GM19025 (cell line): ENCODE measurements at regions not wholly inside any gene's neighbourhood (a gene's known extent, or its start where the extent isn't known, plus 50 kb on each side); places are given as distances from the start of the nearest gene placed in this dataset.
"Not testable (repeated sequence)": the region's sequence is repeated elsewhere in the genome, so short reads cannot be mapped to it uniquely, and the experiment has no call there.

Experiments used
- ATAC-seq: cut with Tn5 transposase; IDR thresholded peaks from one replicate; pipeline ENCODE4 v1.9.1; 2021; ENCODE audit warnings: mild to moderate bottlenecking, low read depth, moderate library complexity; ENCODE audit not compliant: unreplicated experiment

GRCh38 chr3:144663456-144664436, 692.1 kb downstream of the DIPK2A start:
- no peak for ATAC-seq

- ATAC-seq, result no peak
These were observed 694.0 kb downstream of the DIPK2A start for GRCh38 chr3:144665567-144666053.

DNA sequence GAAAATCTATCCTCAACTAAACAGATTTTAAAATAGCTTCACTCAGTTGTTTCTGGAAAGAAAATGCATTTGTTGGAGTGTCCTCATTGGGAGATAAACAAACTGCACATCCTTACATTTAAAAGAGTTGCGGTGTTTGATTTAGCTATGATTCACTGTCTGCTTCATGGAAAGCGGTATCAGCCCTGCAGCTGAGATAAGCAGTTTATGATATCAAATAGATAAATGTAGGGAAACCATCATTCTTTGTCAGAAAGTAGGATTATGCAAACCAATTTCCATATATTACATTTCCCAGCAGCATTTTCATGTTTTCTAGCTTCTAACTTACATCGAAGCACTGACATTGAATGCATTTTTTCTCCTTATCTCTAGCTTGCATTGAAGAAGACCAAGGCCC, 698.9 kb downstream of the DIPK2A start:
- ATAC-seq, result no peak

DNA sequence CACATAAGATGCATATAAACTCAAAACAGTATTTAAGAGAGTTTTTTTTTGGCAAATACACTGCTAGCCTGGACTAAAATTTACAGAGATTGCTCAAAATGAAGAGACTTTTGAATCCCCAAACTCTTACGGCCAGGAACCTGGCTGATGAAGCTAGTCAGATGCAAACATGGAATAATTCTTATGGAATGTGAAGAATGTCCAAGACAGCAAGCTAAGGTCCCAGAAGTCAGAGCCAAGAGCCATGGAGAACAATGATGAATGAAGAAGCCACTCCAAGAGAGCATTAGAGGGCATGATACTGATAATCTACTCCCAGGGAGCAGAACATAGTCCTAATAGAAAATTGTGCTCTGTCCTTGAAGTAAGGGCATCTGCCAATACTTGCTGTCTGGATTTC, 705.5 kb downstream of the DIPK2A start:
- no peak for ATAC-seq

DNA sequence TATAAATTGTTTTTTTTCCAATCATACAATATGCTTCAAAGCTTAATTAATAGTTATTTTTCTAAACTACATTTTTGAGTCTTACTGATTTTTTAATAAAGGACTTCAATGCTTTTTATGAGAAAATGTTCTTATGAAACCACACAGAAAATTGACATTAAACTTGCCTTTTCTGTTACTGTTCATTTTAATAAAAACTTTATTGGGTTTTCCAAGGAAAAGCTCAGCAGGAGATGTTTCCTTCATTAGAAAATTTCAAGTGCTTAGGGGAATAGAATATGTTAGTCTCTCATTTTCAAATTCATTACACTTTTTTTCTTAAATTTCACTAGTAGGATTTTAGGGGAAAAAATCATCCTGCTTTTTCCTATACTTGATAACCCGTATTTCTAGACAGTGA, 711.4 kb downstream of the DIPK2A start:
- ATAC-seq, result no peak

DNA sequence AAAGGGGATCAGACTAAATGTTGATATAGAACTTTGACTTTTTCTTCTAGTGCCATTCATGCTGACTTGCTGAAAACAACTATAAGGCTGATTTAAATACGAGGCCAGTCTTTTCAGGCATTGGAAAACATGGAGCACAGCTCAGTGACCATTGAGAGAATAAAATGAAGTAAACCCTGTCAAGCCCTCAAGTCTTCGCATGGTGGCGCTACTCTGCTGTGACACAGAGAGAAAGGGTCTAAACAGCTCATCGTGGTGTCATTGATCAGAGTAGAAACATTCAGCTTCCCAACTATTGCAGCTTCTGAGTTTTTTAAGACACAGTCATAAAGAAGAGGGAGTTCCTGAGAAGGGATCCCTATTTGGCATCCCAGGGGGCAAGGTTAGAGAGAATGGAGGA, 716.2 kb downstream of the DIPK2A start:
- ATAC-seq, result no peak

DNA sequence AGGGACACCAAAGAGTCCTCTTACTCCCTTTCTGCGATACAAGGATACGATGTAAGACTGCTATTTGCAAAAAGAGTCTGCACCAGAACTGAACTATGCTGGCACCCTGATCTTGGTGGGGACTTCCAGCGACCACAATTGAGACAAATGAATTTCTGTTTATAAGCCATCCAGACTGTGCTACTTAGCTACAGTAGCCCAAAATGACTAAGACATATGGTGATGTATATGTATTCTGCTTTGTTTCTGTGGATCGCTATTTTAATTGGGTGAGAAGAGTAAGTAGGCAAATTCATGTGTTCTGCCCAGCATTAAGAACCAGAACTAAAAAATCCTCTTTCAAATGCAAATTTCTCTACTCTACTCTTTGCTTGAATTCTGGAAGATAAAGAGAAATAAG, 720.9 kb downstream of the DIPK2A start:
- ATAC-seq, result no peak

DNA sequence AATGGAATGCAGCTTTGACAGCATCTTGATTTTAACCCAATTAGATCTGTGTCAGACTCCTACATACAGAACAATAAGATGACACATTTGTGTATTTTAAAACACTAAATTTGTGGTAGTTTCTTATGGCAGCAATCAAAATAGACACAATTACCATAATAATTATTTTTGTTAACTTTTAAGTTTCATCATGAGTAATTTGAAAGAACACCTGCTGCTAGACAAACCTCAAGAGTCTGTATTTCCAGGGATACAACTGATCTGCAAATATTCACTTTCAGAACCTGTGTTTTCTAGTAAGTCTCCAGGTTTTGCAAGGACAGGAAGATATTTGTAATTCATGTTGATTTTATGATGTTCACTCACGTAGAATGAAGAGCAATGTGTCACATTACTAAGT, 736.8 kb downstream of the DIPK2A start:
- ATAC-seq, result no peak

DNA sequence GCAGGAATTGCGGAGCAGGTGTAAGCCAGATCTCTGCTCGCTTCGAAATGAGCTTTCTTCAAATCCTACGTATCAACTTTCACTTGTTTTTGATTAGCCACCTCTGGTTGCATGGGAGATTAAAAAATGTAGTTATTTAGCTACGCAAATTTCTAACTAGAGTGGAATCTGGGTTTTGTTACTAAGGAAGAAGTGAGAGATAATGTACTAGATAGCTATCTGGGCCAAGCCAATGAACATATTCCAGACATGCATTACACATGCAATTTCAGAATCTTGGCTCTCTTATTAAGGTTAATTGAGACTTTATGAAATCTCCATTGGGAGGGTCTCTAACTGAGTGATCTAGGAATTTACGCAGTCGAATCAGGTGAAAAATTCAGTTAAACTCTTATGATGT, 765.7 kb downstream of the DIPK2A start:
- ATAC-seq, result no peak

GRCh38 chr3:144743225-144743668, 771.6 kb downstream of the DIPK2A start:
- no peak for ATAC-seq

DNA sequence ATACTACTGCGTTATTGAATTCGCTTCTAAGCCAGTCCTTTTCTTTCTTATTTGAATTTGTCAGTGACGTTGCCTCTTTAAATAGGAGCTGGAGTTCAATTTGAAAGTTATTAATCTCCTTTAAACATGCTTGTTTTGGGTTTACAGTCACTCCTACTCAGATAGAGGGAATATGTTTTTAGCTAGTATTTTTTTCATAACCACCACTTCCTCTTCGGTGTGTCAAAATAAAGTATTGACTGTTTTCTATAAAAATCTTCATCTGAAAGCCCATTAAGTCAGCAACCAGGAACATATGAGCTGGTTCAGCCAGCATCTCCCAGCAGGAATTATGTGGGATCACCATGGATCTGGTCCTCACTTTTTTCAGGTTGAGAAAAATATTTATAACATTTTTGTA, 772.9 kb downstream of the DIPK2A start:
- ATAC-seq, result no peak

DNA sequence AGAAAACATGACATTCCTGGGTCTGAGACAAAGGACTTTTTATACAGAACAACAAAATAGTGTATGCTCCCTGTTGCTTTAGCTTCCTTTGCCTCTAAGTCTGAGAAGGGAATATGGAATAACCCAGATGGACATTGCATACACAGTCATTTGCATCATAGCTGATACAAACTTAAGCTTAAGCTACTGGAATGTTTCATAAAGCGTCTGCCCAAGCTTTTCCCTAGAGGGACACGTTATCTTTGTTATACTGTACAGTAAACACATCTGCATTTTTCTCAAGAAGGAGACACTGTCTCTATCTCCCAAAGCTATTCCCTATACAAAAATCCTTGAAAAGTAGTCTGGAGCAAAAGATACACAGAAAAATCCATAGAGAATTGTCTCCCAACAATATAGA, 775.0 kb downstream of the DIPK2A start:
- no peak for ATAC-seq

GRCh38 chr3:144749536-144750253, 778.1 kb downstream of the DIPK2A start:
- ATAC-seq, result not testable (repeated sequence)

DNA sequence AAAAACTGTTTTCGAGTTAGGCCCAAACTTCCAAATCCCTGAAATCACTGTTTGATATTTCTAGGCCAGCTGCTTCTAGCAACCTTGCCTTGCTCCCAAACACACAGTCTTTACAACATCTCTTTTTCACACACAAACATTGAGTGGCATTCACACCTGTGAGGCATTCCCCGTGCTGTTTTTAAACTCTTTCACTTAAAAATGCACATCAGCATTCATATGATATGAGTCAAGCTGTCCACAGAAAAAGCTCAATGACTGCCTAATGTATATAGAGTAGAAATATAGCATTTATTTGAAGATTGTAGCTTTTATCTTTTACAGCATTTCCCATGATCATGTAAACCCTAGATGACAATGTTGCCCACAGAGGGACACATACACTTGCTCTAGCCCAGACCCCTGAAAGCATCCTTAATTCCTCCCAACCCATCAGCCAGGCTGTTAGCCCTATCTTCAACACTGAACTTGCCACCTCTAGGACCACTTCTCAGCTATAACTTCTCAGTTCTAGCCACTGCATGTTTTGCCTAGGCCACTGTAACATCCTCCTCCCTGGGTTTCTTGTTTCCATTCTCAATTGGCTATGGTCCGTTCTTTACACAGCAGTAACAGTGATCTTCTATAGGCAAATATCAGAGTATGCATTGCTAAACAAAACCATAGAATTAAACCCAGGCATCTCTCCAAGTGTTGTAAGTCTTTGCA, 782.6 kb downstream of the DIPK2A start:
- ATAC-seq, result no peak

DNA sequence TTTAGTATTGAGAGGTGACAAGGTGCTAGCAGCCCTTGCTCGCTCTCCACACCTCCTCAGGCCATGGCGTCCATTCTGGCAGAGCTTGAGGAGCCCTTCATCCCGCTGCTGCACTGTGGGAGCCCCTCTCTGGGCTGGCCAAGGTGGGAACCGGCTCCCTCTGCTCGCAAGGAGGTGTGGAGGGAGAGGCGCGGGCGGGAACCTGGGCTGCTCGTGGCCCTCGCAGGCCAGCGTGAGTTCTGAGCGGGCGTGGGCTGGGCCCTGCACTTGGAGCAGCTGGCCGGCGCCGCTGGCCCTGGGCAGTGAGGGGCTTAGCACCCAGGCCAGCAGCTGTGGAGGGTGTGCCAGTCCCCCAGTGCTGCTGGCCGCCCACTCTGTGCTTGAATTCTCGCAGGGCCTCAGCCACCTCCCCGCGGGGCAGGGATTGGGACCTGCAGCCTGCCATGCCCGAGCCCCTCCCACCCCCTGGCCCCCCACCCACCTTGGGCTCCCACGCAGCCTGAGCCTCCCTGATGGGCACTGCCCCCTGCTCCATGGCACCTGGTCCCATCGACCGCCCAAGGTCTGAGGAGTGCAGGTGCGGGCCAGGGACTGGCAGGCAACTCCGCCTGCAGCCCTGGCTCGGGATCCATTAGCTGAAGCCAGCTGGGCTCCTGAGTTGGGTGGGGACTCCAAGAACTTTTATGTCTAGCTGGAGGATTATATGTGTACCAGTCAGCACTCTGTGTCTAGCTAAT, 785.2 kb downstream of the DIPK2A start:
- ATAC-seq, result no peak

DNA sequence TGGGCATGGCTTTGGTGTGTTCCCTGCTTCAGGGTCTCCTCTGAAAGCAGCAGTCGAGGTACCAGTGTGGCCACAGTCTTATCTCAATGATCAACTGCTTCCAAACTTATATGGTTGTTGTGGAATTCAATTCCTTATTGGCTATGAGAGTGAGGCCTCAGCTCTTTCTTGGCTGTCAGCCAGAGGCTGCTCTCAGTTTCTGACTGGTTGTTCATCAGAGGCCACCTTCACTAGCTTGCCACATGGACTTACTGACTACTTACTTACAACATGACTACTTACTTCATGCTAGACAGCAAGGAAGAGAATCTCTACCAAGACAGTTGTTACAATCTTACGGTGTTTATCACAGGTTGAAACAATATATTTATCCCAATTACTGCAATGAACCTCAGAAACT, 789.2 kb downstream of the DIPK2A start:
- ATAC-seq, result no peak

- no peak for ATAC-seq
These were observed 790.5 kb downstream of the DIPK2A start for GRCh38 chr3:144762091-144762490.

DNA sequence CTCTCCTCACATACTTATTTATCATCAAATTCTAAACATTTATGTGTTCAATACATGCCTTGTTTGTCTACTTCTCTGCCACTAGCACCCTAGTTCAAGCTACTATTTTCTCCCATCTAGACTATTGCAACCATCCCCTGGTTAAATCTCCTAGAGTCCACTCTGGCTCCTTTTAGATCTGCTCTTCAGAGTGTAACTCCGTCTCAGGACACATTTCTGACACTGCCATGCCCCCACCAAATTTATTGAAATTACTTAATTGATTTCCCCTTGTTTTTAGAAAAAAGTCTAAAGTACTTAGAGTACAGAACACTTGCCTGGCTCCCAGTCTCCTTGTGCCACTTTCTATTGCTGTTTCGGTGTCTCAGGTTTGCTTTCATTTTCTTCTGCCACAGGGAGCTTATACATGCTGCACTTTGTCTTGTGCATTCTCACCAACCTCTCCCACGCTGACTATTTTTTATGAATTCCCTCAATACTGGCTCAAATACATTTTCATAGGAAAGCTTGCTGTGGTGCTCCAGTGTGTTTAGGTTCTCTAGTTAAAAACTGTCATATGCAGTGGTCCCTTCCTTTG, 792.3 kb downstream of the DIPK2A start:
- ATAC-seq, result peak; percentile 99

- no peak for ATAC-seq
These were observed 798.7 kb downstream of the DIPK2A start for GRCh38 chr3:144770281-144770680.

GRCh38 chr3:144770915-144771351, 799.3 kb downstream of the DIPK2A start:
- no peak for ATAC-seq
